ENCODE measurements at regions not wholly inside any gene's neighbourhood (a gene's known extent, or its start where the extent isn't known, plus 50 kb on each side); places are given as distances from the start of the nearest gene placed in this dataset.

GRCh38 chr7:148481147-148481526 is 109.4 kb upstream of the C7orf33 start:
- Histone ChIP-seq H3K4me1 (ENCODE audit: control insufficient read depth, extremely low read depth, insufficient read depth, low read length) (no peaks in the 10 kb centered on the region), H3K27ac (ENCODE audit: insufficient read depth, low read depth, low read length) (no peak overlapping the region), H3K79me2 (ENCODE audit: control insufficient read depth, insufficient read depth, low read length) (no peaks in the 10 kb centered on the region), H4K20me1 (replicated peaks; ENCODE audit: control insufficient read depth, extremely low read depth, insufficient read depth, low read length) (no peaks in the 10 kb centered on the region), H2AFZ (ENCODE audit: low read depth, low read length) (no peak overlapping the region), H3K9me1 (replicated peaks; ENCODE audit: control insufficient read depth, extremely low read depth, insufficient read depth, low read length) (no peaks in the 10 kb centered on the region), H3K36me3 (ENCODE audit: control insufficient read depth in 2 of 2, extremely low read depth in 1 of 2, insufficient read depth in 2 of 2, low read length in 2 of 2) (no peaks in the 10 kb centered on the region), H3K4me2 (ENCODE audit: insufficient read depth, low read length) (no peak overlapping the region), H3K27me3 (ENCODE audit: control insufficient read depth in 2 of 2, insufficient read depth in 2 of 2, low read length in 2 of 2) (no peaks in the 10 kb centered on the region), H3K9ac (replicated peaks; ENCODE audit: extremely low read depth, insufficient read depth, low read length) (no peak overlapping the region), H3K4me3 (replicated peaks in 1 of 3; ENCODE audit: insufficient read depth in 1 of 3, low read depth in 1 of 3, low read length in 3 of 3) (no peak overlapping the region), H3K9me3 (replicated peaks; ENCODE audit: control insufficient read depth, insufficient read depth, low read length) (no peaks in the 10 kb centered on the region)
- dilution Hi-C loops (cut with MboI; ENCODE audit: extremely low pct_ligation_motif_present, low sequenced_read_pairs) (no loop called here), intact Hi-C loops (cut with micrococcal nuclease) (no loop called here)
- no peak for TF ChIP-seq POLR2AphosphoS5 (IDR thresholded peaks at IDR 0.05; ENCODE audit: insufficient read depth, low read depth, low read length)
- TF ChIP-seq MAX (IDR thresholded peaks at IDR 0.05; ENCODE audit: insufficient read depth, insufficient read length) = no peak
- no peak for TF ChIP-seq CTCF (IDR thresholded peaks at IDR 0.05; ENCODE audit: extremely low read depth in 1 of 2, insufficient read depth in 1 of 2, low read depth in 1 of 2, low read length in 2 of 2)
- no peak for TF ChIP-seq FOS (IDR thresholded peaks at IDR 0.05; ENCODE audit: borderline replicate concordance, insufficient read depth, low read length)
- TF ChIP-seq EZH2 (IDR thresholded peaks at IDR 0.05; ENCODE audit: borderline replicate concordance, low read depth, low read length, severe bottlenecking) = no peak
- TF ChIP-seq POLR2A (IDR thresholded peaks at IDR 0.05; ENCODE audit: low read depth, low read length) = no peak
- TF ChIP-seq JUN (IDR thresholded peaks at IDR 0.05; ENCODE audit: borderline replicate concordance, insufficient read depth, insufficient read length, low read depth) = no peak
- ChIA-PET POLR2A (no interaction called here), CTCF (no interaction called here)
- FAIRE-seq (no peak), DNase-seq (ENCODE audit: low read depth, low spot score) (no peak)
- no TSS peak for BruUV-seq (replicated peaks)

Data from endothelial cell of umbilical vein (primary cell).